Activated CD4-positive, alpha-beta memory T cell treated with anti-CD3 and anti-CD28 coated beads, Interleukin-2, amount 10 ng/mL, durations not matched to agents 7 days and 5 days (primary cell): ENCODE measurements at regions not wholly inside any gene's neighbourhood (a gene's known extent, or its start where the extent isn't known, plus 50 kb on each side); places are given as distances from the start of the nearest gene placed in this dataset.

ENCODE experiments used
- CTCF ChIA-PET: fragments of 350-600 bp; sonication (Branson Sonifier 250); formaldehyde crosslinking; loops from one replicate; lab custom pipeline; 2021; ENCODE audit warnings: antibody characterized with exemption, inconsistent platforms; lab: Charles Lee
- POLR2A ChIA-PET: fragments of 350-600 bp; sonication (Branson Sonifier 250); formaldehyde crosslinking; loops from one replicate; lab custom pipeline; 2021; ENCODE audit warnings: antibody characterized with exemption; lab: Charles Lee
- DNase-seq: peaks from one replicate; pipeline ENCODE4 v3.0.0-alpha.2; 2020
- H3K27ac Mint-ChIP-seq: one replicate; pipeline ENCODE4 v1.8.0; 2021; ENCODE audit warnings: mild to moderate bottlenecking, mixed read lengths
- H3K27me3 Mint-ChIP-seq: one replicate; pipeline ENCODE4 v1.8.0; 2021; ENCODE audit warnings: mixed read lengths
- H3K36me3 Mint-ChIP-seq: one replicate; pipeline ENCODE4 v1.8.0; 2021; ENCODE audit warnings: low read depth, mixed read lengths
- H3K4me1 Mint-ChIP-seq: one replicate; pipeline ENCODE4 v1.8.0; 2021; ENCODE audit warnings: mixed read lengths
- H3K4me3 Mint-ChIP-seq: one replicate; pipeline ENCODE4 v1.8.0; 2021; ENCODE audit warnings: mild to moderate bottlenecking, mixed read lengths
- H3K9me3 Mint-ChIP-seq: one replicate; pipeline ENCODE4 v1.8.0; 2021; ENCODE audit warnings: mixed read lengths

- DNase-seq = no peak
- no peaks in the 10 kb centered on the region for H3K4me1 Mint-ChIP-seq
- no peaks in the 10 kb centered on the region for H3K9me3 Mint-ChIP-seq
- H3K27ac Mint-ChIP-seq = no peak overlapping the region
- H3K4me3 Mint-ChIP-seq = no peak overlapping the region
- ChIA-PET CTCF (interaction anchor here (2.4 kb wide), 1 partner anchor 9 kb away, joined by 8 read pairs; no protein-coding TSS in a partner anchor), POLR2A (no interaction called here)
- no peaks in the 10 kb centered on the region for H3K27me3 Mint-ChIP-seq
- no peaks in the 10 kb centered on the region for H3K36me3 Mint-ChIP-seq
Measured at GRCh38 chrX:22739276-22739675, 260.5 kb upstream of the DDX53 start.

GRCh38 chrX:22740836-22741235, 258.9 kb upstream of the DDX53 start:
- Mint-ChIP-seq H3K4me1 (no peaks in the 10 kb centered on the region), H3K27ac (no peak overlapping the region), H3K27me3 (no peaks in the 10 kb centered on the region), H3K9me3 (no peaks in the 10 kb centered on the region), H3K4me3 (no peak overlapping the region), H3K36me3 (no peaks in the 10 kb centered on the region)
- ChIA-PET POLR2A (no interaction called here), CTCF (interaction anchor here (0.6 kb wide), 1 partner anchor 210 kb away, joined by 6 read pairs; no protein-coding TSS in a partner anchor)
- no peak for DNase-seq

- H3K27ac Mint-ChIP-seq = no peak overlapping the region
- DNase-seq = no peak
- no peak overlapping the region for H3K4me3 Mint-ChIP-seq
- H3K27me3 Mint-ChIP-seq = no peaks in the 10 kb centered on the region
- ChIA-PET CTCF (no interaction called here), POLR2A (no interaction called here)
- H3K9me3 Mint-ChIP-seq = no peaks in the 10 kb centered on the region
- H3K4me1 Mint-ChIP-seq = no peaks in the 10 kb centered on the region
- no peaks in the 10 kb centered on the region for H3K36me3 Mint-ChIP-seq
Measured at GRCh38 chrX:22742174-22742573, 257.6 kb upstream of the DDX53 start.

- CTCF ChIA-PET = interaction anchor here (0.7 kb wide), 1 partner anchor 11 kb away, joined by 3 read pairs; no protein-coding TSS in a partner anchor
- H3K4me3 Mint-ChIP-seq = no peak overlapping the region
- POLR2A ChIA-PET = no interaction called here
- no peaks in the 10 kb centered on the region for H3K9me3 Mint-ChIP-seq
- no peak overlapping the region for H3K27ac Mint-ChIP-seq
- no peaks in the 10 kb centered on the region for H3K27me3 Mint-ChIP-seq
- no peaks in the 10 kb centered on the region for H3K4me1 Mint-ChIP-seq
- no peak for DNase-seq
- H3K36me3 Mint-ChIP-seq = no peaks in the 10 kb centered on the region
Measured at GRCh38 chrX:22746081-22746480, 253.7 kb upstream of the DDX53 start.

- Mint-ChIP-seq H3K4me3 (no peak overlapping the region), H3K36me3 (no peaks in the 10 kb centered on the region), H3K27me3 (no peaks in the 10 kb centered on the region), H3K27ac (no peak overlapping the region), H3K4me1 (no peaks in the 10 kb centered on the region), H3K9me3 (no peaks in the 10 kb centered on the region)
- POLR2A ChIA-PET = no interaction called here
- CTCF ChIA-PET = interaction anchor here (0.7 to 3.2 kb wide), 6 partner anchors 10 to 776 kb away, joined by 3 to 15 read pairs (median 6); no protein-coding TSS in a partner anchor
- DNase-seq = peak; percentile 20
Measured at GRCh38 chrX:22748093-22748999, 251.4 kb upstream of the DDX53 start.

GRCh38 chrX:22758807-22759481, 240.8 kb upstream of the DDX53 start:
- CTCF ChIA-PET = no interaction called here

GRCh38 chrX:22760513-22761057, 239.2 kb upstream of the DDX53 start:
- Mint-ChIP-seq H3K27me3 (no peaks in the 10 kb centered on the region), H3K4me1 (no peaks in the 10 kb centered on the region), H3K9me3 (no peaks in the 10 kb centered on the region), H3K36me3 (no peaks in the 10 kb centered on the region), H3K27ac (no peak overlapping the region), H3K4me3 (no peak overlapping the region)
- no peak for DNase-seq
- CTCF ChIA-PET = no interaction called here
- POLR2A ChIA-PET = no interaction called here

More at GRCh38 chrX:22758807-22759481, 240.8 kb upstream of the DDX53 start:
- POLR2A ChIA-PET = no interaction called here
- Mint-ChIP-seq H3K9me3 (no peaks in the 10 kb centered on the region), H3K4me3 (no peak overlapping the region), H3K27ac (no peak overlapping the region), H3K36me3 (no peaks in the 10 kb centered on the region), H3K27me3 (no peaks in the 10 kb centered on the region), H3K4me1 (no peaks in the 10 kb centered on the region)
- no peak for DNase-seq

- no peak for DNase-seq
- CTCF ChIA-PET = no interaction called here
- Mint-ChIP-seq H3K36me3 (no peaks in the 10 kb centered on the region), H3K9me3 (no peaks in the 10 kb centered on the region), H3K27me3 (no peaks in the 10 kb centered on the region), H3K4me3 (no peak overlapping the region), H3K27ac (no peak overlapping the region), H3K4me1 (no peaks in the 10 kb centered on the region)
- POLR2A ChIA-PET = no interaction called here
Measured at GRCh38 chrX:22788221-22788620, 211.5 kb upstream of the DDX53 start.

- POLR2A ChIA-PET = interaction anchor here (0.6 kb wide), 1 partner anchor 283 kb away, joined by 4 read pairs; no protein-coding TSS in a partner anchor
- Mint-ChIP-seq H3K4me3 (no peak overlapping the region), H3K9me3 (no peaks in the 10 kb centered on the region)
Measured at GRCh38 chrX:22795671-22796070, 204.1 kb upstream of the DDX53 start.

GRCh38 chrX:22800360-22800759, 199.4 kb upstream of the DDX53 start:
- Mint-ChIP-seq H3K9me3 (no peaks in the 10 kb centered on the region), H3K27me3 (no peaks in the 10 kb centered on the region)
- POLR2A ChIA-PET = no interaction called here

More at GRCh38 chrX:22795671-22796070, 204.1 kb upstream of the DDX53 start:
- H3K27me3 Mint-ChIP-seq = no peaks in the 10 kb centered on the region
- DNase-seq = no peak
- no peaks in the 10 kb centered on the region for H3K36me3 Mint-ChIP-seq
- CTCF ChIA-PET = no interaction called here
- no peak overlapping the region for H3K27ac Mint-ChIP-seq
- no peaks in the 10 kb centered on the region for H3K4me1 Mint-ChIP-seq

GRCh38 chrX:22800806-22801205, 199.0 kb upstream of the DDX53 start:
- ChIA-PET POLR2A (no interaction called here), CTCF (no interaction called here)
- Mint-ChIP-seq H3K9me3 (no peaks in the 10 kb centered on the region), H3K27ac (no peak overlapping the region), H3K4me3 (no peak overlapping the region), H3K27me3 (no peaks in the 10 kb centered on the region), H3K36me3 (no peaks in the 10 kb centered on the region), H3K4me1 (no peaks in the 10 kb centered on the region)
- no peak for DNase-seq

More at GRCh38 chrX:22800360-22800759, 199.4 kb upstream of the DDX53 start:
- no peak overlapping the region for H3K4me3 Mint-ChIP-seq
- H3K27ac Mint-ChIP-seq = no peak overlapping the region
- no peaks in the 10 kb centered on the region for H3K36me3 Mint-ChIP-seq
- no peak for DNase-seq
- CTCF ChIA-PET = no interaction called here
- no peaks in the 10 kb centered on the region for H3K4me1 Mint-ChIP-seq

- Mint-ChIP-seq H3K9me3 (no peaks in the 10 kb centered on the region), H3K27me3 (no peaks in the 10 kb centered on the region), H3K36me3 (no peaks in the 10 kb centered on the region), H3K4me3 (no peak overlapping the region), H3K4me1 (no peaks in the 10 kb centered on the region), H3K27ac (no peak overlapping the region)
- ChIA-PET CTCF (no interaction called here), POLR2A (no interaction called here)
- no peak for DNase-seq
Measured at GRCh38 chrX:22803353-22803752, 196.4 kb upstream of the DDX53 start.

GRCh38 chrX:22810876-22811275, 188.9 kb upstream of the DDX53 start:
- peaks cover 2% of the 10 kb centered on the region for H3K9me3 Mint-ChIP-seq
- no peak for DNase-seq
- CTCF ChIA-PET = no interaction called here
- no peaks in the 10 kb centered on the region for H3K4me1 Mint-ChIP-seq
- H3K36me3 Mint-ChIP-seq = no peaks in the 10 kb centered on the region
- H3K4me3 Mint-ChIP-seq = no peak overlapping the region
- H3K27ac Mint-ChIP-seq = no peak overlapping the region
- POLR2A ChIA-PET = no interaction called here
- H3K27me3 Mint-ChIP-seq = no peaks in the 10 kb centered on the region
